H1 (cell line): ENCODE measurements at regions not wholly inside any gene's neighbourhood (a gene's known extent, or its start where the extent isn't known, plus 50 kb on each side); places are given as distances from the start of the nearest gene placed in this dataset.

Experiments used
- CTCF ChIA-PET: fragments of 300-600 bp; sonication (Branson Sonifier 250); formaldehyde crosslinking; loops from one replicate; lab custom pipeline; 2021; ENCODE audit not compliant: partially characterized antibody; lab: Charles Lee
- POLR2A ChIA-PET: fragments of 300-600 bp; sonication (Branson Sonifier 250); formaldehyde crosslinking; loops from one replicate; lab custom pipeline; 2021; ENCODE audit warnings: inconsistent platforms; ENCODE audit not compliant: partially characterized antibody; lab: Charles Lee
- DNase-seq, 2 experiments: peaks; one replicate each; pipeline versions ENCODE4 v3.0.0 to v3.0.0-alpha.2; 2010 to 2022; ENCODE audit warnings: low spot score in 2 of 2, low read depth in 1 of 2, mixed read lengths in 1 of 2
- FAIRE-seq: peaks from 2 replicates; lab custom pipeline; 2011; peaks lifted over from hg19 to GRCh38; lab: Jason Lieb, UNC
- H2AFZ ChIP-seq: 2 replicates; pipeline ENCODE4 v1.8.1; 2012; ENCODE audit warnings: low read length, inconsistent platforms
- H2AK5ac ChIP-seq: 2 replicates; pipeline ENCODE4 v1.6.1; 2013; ENCODE audit warnings: low read depth, low read length
- H2BK120ac ChIP-seq: replicated peaks from 2 replicates; pipeline ENCODE3; 2013; ENCODE audit warnings: low read depth, low read length, inconsistent platforms
- H2BK12ac ChIP-seq: 2 replicates; pipeline ENCODE4 v1.6.1; 2013; ENCODE audit warnings: low read depth, low read length
- H2BK15ac ChIP-seq: 2 replicates; pipeline ENCODE4 v1.6.1; 2013; ENCODE audit warnings: low read length
- H2BK20ac ChIP-seq: 2 replicates; pipeline ENCODE4 v1.6.1; 2013; ENCODE audit warnings: low read length
- H2BK5ac ChIP-seq: 2 replicates; pipeline ENCODE4 v1.6.1; 2013; ENCODE audit warnings: low read depth, low read length
- H3K14ac ChIP-seq: 2 replicates; pipeline ENCODE4 v1.6.1; 2013; ENCODE audit warnings: inconsistent platforms; ENCODE audit not compliant: insufficient read length
- H3K18ac ChIP-seq: 2 replicates; pipeline ENCODE4 v1.6.1; 2013; ENCODE audit warnings: low read length; ENCODE audit errors: extremely low read depth
- H3K23ac ChIP-seq: 2 replicates; pipeline ENCODE4 v1.6.1; 2013; ENCODE audit warnings: inconsistent platforms; ENCODE audit not compliant: insufficient read length
- H3K23me2 ChIP-seq: 2 replicates; pipeline ENCODE4 v1.6.1; 2013; ENCODE audit warnings: low read depth, low read length
- H3K27ac ChIP-seq: 2 replicates; pipeline ENCODE4 v1.6.1; 2011; ENCODE audit warnings: low read depth, low read length, inconsistent platforms
- H3K27me3 ChIP-seq, 4 experiments: replicated peaks in 1 of 4; 1 replicate in 1 of 4; 2 replicates in 3 of 4; pipeline versions ENCODE4 v1.6.1 to v1.8.1; 2011 to 2013; ENCODE audit warnings: low read length in 3 of 4, mild to moderate bottlenecking in 3 of 4, inconsistent platforms in 2 of 4, mixed read lengths in 2 of 4, moderate library complexity in 1 of 4; ENCODE audit not compliant: control insufficient read depth in 3 of 4, insufficient read depth in 3 of 4; ENCODE audit errors: extremely low read depth in 1 of 4
- H3K36me3 ChIP-seq, 4 experiments: 2 replicates each; pipeline versions ENCODE4 v1.6.1 to v1.8.1; 2011 to 2013; ENCODE audit warnings: mild to moderate bottlenecking in 4 of 4, low read length in 3 of 4, moderate library complexity in 2 of 4, control low read depth in 1 of 4, inconsistent platforms in 1 of 4; ENCODE audit not compliant: insufficient read depth in 4 of 4, control insufficient read depth in 2 of 4
- H3K4ac ChIP-seq: replicated peaks from 2 replicates; pipeline ENCODE3; 2013; ENCODE audit warnings: low read length, low read depth, mixed read lengths, inconsistent platforms; ENCODE audit not compliant: insufficient read length
- H3K4me1 ChIP-seq, 4 experiments: replicated peaks in 1 of 4; 1 replicate in 1 of 4; 2 replicates in 3 of 4; pipeline versions ENCODE4 v1.6.1 to v1.8.1; 2011 to 2013; ENCODE audit warnings: low read length in 3 of 4, inconsistent platforms in 2 of 4, mixed read lengths in 1 of 4; ENCODE audit not compliant: insufficient read depth in 4 of 4, control insufficient read depth in 3 of 4
- H3K4me2 ChIP-seq, 2 experiments: 2 replicates each; pipeline versions ENCODE4 v1.6.1 to v1.8.1; 2011 to 2013; ENCODE audit warnings: low read depth in 2 of 2, low read length in 2 of 2, control low read depth in 1 of 2, inconsistent platforms in 1 of 2, mild to moderate bottlenecking in 1 of 2; ENCODE audit not compliant: insufficient read depth in 1 of 2
- H3K4me3 ChIP-seq, 4 experiments: fragments of 200-600, 300-600 bp in 1 of 4; sonication (generic), shearing (Covaris generic), sonication (Bioruptor Twin) in 1 of 4; 2 replicates each; pipeline versions ENCODE4 v1.5.1 to v1.8.1; 2011 to 2016; ENCODE audit warnings: low read length in 4 of 4, low read depth in 3 of 4, control low read depth in 2 of 4, inconsistent platforms in 2 of 4, mild to moderate bottlenecking in 2 of 4, mixed read lengths in 1 of 4, moderate library complexity in 1 of 4; ENCODE audit not compliant: insufficient read depth in 2 of 4; ENCODE audit errors: extremely low read depth in 1 of 4
- H3K56ac ChIP-seq: replicated peaks from 2 replicates; pipeline ENCODE3; 2013; ENCODE audit warnings: low read depth, mild to moderate bottlenecking, mixed read lengths, low read length, inconsistent platforms; ENCODE audit not compliant: insufficient read length
- H3K79me1 ChIP-seq: 2 replicates; pipeline ENCODE4 v1.6.1; 2013; ENCODE audit warnings: low read depth, low read length, control low read depth
- H3K79me2 ChIP-seq, 2 experiments: 2 replicates each; pipeline versions ENCODE4 v1.6.1 to v1.8.1; 2012 to 2013; ENCODE audit warnings: low read length in 2 of 2, mild to moderate bottlenecking in 2 of 2, inconsistent platforms in 1 of 2; ENCODE audit not compliant: insufficient read depth in 2 of 2, control insufficient read depth in 1 of 2
- H3K9ac ChIP-seq, 4 experiments: replicated peaks in 1 of 4; 1 replicate in 1 of 4; 2 replicates in 3 of 4; pipeline versions ENCODE4 v1.6.1 to v1.8.1; 2011 to 2013; ENCODE audit warnings: low read depth in 3 of 4, low read length in 3 of 4, control low read depth in 2 of 4, mild to moderate bottlenecking in 2 of 4, moderate library complexity in 2 of 4, inconsistent platforms in 1 of 4; ENCODE audit errors: extremely low read depth in 1 of 4
- H3K9me3 ChIP-seq, 2 experiments: 2 replicates each; pipeline versions ENCODE4 v1.6.1 to v1.8.1; 2012 to 2013; ENCODE audit warnings: mild to moderate bottlenecking in 2 of 2, moderate library complexity in 2 of 2, control low read depth in 1 of 2, inconsistent platforms in 1 of 2, low read depth in 1 of 2, low read length in 1 of 2, mixed read lengths in 1 of 2; ENCODE audit not compliant: insufficient read depth in 2 of 2
- H4K20me1 ChIP-seq, 2 experiments: replicated peaks in 1 of 2; 2 replicates each; pipeline versions ENCODE3 to v1.8.1; 2011 to 2013; ENCODE audit warnings: inconsistent platforms in 2 of 2, low read length in 2 of 2, mild to moderate bottlenecking in 1 of 2; ENCODE audit not compliant: insufficient read depth in 2 of 2, control insufficient read depth in 1 of 2
- H4K5ac ChIP-seq: 2 replicates; pipeline ENCODE4 v1.6.1; 2013; ENCODE audit warnings: low read length, low read depth, mixed read lengths, inconsistent platforms; ENCODE audit not compliant: insufficient read length
- H4K8ac ChIP-seq: 2 replicates; pipeline ENCODE4 v1.8.0; 2013; ENCODE audit warnings: mild to moderate bottlenecking, moderate library complexity, low read length, inconsistent platforms; ENCODE audit not compliant: insufficient read depth; ENCODE audit errors: extremely low read depth
- H4K91ac ChIP-seq: replicated peaks from 2 replicates; pipeline ENCODE3; 2013; ENCODE audit warnings: low read length, mixed read lengths, inconsistent platforms; ENCODE audit not compliant: insufficient read length
- ATF3 ChIP-seq: IDR thresholded peaks from 2 replicates; pipeline ENCODE4 v1.6.1; 2011; ENCODE audit warnings: low read depth, mild to moderate bottlenecking, low read length; ENCODE audit not compliant: insufficient read depth
- CREB1 ChIP-seq: IDR thresholded peaks from 2 replicates; pipeline ENCODE4 v1.6.1; 2012; ENCODE audit warnings: inconsistent platforms
- CTCF ChIP-seq, 3 experiments: IDR thresholded peaks; 1 replicate in 2 of 3; 2 replicates in 1 of 3; pipeline versions ENCODE4 v1.5.1 to v1.6.1; 2011; ENCODE audit warnings: low read length in 3 of 3, mild to moderate bottlenecking in 3 of 3, inconsistent platforms in 2 of 3, low read depth in 1 of 3, moderate library complexity in 1 of 3; ENCODE audit not compliant: insufficient read depth in 1 of 3; ENCODE audit errors: control extremely low read depth in 1 of 3
- GABPA ChIP-seq: IDR thresholded peaks from 2 replicates; pipeline ENCODE4 v1.6.1; 2011; ENCODE audit warnings: mild to moderate bottlenecking, low read length, moderate library complexity, borderline replicate concordance; ENCODE audit not compliant: insufficient read depth
- POLR2A ChIP-seq, 2 experiments: IDR thresholded peaks; 1 replicate in 1 of 2; 2 replicates in 1 of 2; pipeline ENCODE4 v1.6.1; 2011; ENCODE audit warnings: low read depth in 2 of 2, low read length in 2 of 2, mild to moderate bottlenecking in 2 of 2; ENCODE audit errors: control extremely low read depth in 1 of 2
- POU5F1 ChIP-seq: IDR thresholded peaks from 2 replicates; pipeline ENCODE4 v1.6.1; 2011; ENCODE audit warnings: low read depth, mild to moderate bottlenecking, low read length, moderate library complexity
- RAD21 ChIP-seq, 2 experiments: IDR thresholded peaks in 1 of 2; conservative IDR thresholded peaks in 1 of 2; 2 replicates each; pipeline ENCODE4 v1.6.1; 2011; ENCODE audit warnings: low read depth in 2 of 2, low read length in 2 of 2, improper control_type of control experiment in 1 of 2, inconsistent platforms in 1 of 2, mild to moderate bottlenecking in 1 of 2, moderate library complexity in 1 of 2
- SP4 ChIP-seq: IDR thresholded peaks from 2 replicates; pipeline ENCODE4 v1.6.1; 2012; ENCODE audit warnings: low read length, inconsistent platforms
- TEAD4 ChIP-seq: IDR thresholded peaks from 2 replicates; pipeline ENCODE4 v1.6.1; 2012; ENCODE audit warnings: low read depth, low read length, inconsistent platforms, mixed read lengths
- YY1 ChIP-seq: IDR thresholded peaks from 2 replicates; pipeline ENCODE4 v1.6.1; 2011; ENCODE audit warnings: low read depth, mild to moderate bottlenecking, low read length
- WGBS, 2 experiments: shearing (Covaris generic) in 1 of 2; methylation state at CpG; one replicate each; pipeline versions ENCODE4 v1.1.6 to v1.1.7; 2013 to 2015; ENCODE audit warnings: low lambda C conversion rate in 2 of 2, mixed read lengths in 2 of 2, inconsistent platforms in 1 of 2, low coverage in 1 of 2, missing lambda C conversion rate in 1 of 2; ENCODE audit not compliant: insufficient replicate concordance in 2 of 2, insufficient coverage in 1 of 2, insufficient read length in 1 of 2; ENCODE audit errors: extremely low coverage in 1 of 2, missing lambda C conversion rate in 1 of 2; 5-methylcytosine and 5-hydroxymethylcytosine counted together

GRCh38 chr13:84362777-84363176, 480.5 kb upstream of the SLITRK1 start:
- no peak overlapping the region for H3K4me2 ChIP-seq
- no peak for DNase-seq
- POLR2A ChIA-PET: no interaction called here
- no peak for TF ChIP-seq CTCF (IDR thresholded peaks at IDR 0.05; ENCODE audit: control extremely low read depth in 1 of 3, insufficient read depth in 1 of 3, low read depth in 1 of 3, low read length in 3 of 3)
- no peak for TF ChIP-seq GABPA
- TF ChIP-seq CREB1: no peak
- no peak for TF ChIP-seq ATF3
- no peak for TF ChIP-seq POU5F1
- no peak for TF ChIP-seq RAD21 (IDR thresholded peaks at IDR 0.05 in 1 of 2, conservative IDR thresholded peaks at IDR 0.05 in 1 of 2; ENCODE audit: low read depth in 2 of 2, low read length in 2 of 2)
- no peak for TF ChIP-seq SP4
- no peak for TF ChIP-seq YY1
- TF ChIP-seq POLR2A (IDR thresholded peaks at IDR 0.05; ENCODE audit: control extremely low read depth in 1 of 2, low read depth in 2 of 2, low read length in 2 of 2): no peak
- TF ChIP-seq TEAD4: no peak

More at GRCh38 chr13:84362777-84363176, 480.5 kb upstream of the SLITRK1 start:
- Histone ChIP-seq H4K8ac (no peak overlapping the region), H3K18ac (no peak overlapping the region), H3K14ac (no peak overlapping the region), H3K23ac (no peak overlapping the region), H3K23me2 (no peaks in the 10 kb centered on the region), H3K56ac (no peak overlapping the region), H3K79me1 (no peaks in the 10 kb centered on the region), H3K4ac (no peak overlapping the region), H3K4me3 (no peak overlapping the region), H3K27me3 (no peaks in the 10 kb centered on the region), H2BK120ac (no peak overlapping the region), H4K20me1 (no peaks in the 10 kb centered on the region), H2BK20ac (no peak overlapping the region), H3K9ac (no peak overlapping the region), H4K91ac (no peak overlapping the region), H3K79me2 (no peaks in the 10 kb centered on the region), H3K9me3 (no peaks in the 10 kb centered on the region), H2BK12ac (no peak overlapping the region), H4K5ac (no peak overlapping the region), H2AK5ac (no peak overlapping the region), H3K4me1 (no peaks in the 10 kb centered on the region), H3K36me3 (no peaks in the 10 kb centered on the region), H3K27ac (no peak overlapping the region), H2BK5ac (no peak overlapping the region), H2AFZ (no peak overlapping the region), H2BK15ac (no peak overlapping the region)
- 93% methylated on average over 3 of the region's 3 CpGs; no CpG with 5 or more reads in 1 of the 2 experiments for WGBS, 2 experiments
- no peak for FAIRE-seq
- CTCF ChIA-PET: no interaction called here
